ENCODE measurements at regions not wholly inside any gene's neighbourhood (a gene's known extent, or its start where the extent isn't known, plus 50 kb on each side); places are given as distances from the start of the nearest gene placed in this dataset.
A peak's percentile ranks its signal among the peaks of the same experiment; 100 is the strongest.

DNA sequence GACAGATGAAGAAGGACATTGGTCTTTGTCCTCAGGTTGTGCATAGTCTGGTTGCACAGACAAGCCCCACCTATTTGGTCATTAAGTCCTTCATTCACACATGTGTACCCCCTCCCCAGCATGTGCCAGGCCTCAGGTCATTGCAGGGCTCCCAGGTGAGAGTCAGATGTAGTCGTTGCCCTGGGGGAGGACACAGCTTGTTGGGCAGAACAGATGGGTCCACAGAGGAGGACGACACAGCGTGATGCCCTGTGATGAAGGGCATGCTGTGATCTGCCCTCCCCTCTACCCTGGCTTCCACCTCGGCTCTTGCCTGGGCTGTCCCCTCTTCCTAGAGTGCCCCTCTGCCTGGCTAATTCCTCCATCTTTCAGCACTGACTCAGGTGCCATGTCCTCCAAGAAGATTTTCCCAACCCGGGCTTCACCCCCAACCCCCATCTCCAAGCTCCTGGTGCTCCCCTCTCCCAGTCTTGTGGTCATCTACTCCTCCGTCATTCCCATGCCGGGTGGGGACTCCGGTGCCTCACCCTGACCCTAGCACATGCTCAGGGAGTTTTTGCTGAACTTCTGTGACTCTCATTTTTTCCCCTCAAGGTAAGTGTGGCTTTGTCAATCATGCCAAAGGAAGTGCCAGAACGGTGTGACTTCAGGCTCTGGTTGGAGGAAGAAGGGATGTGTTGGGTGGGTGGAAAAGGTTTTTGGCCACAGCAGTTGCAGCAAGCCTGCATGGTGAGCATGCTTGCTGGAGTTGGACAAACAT is 220.5 kb downstream of the FOXD2 start:
- Histone ChIP-seq H3K36me3 (ENCODE audit: control insufficient read depth in 4 of 4, insufficient read depth in 4 of 4, low read length in 3 of 4) (no peaks in the 10 kb centered on the region), H3K27ac (ENCODE audit: insufficient read depth in 1 of 2, low read depth in 1 of 2, low read length in 2 of 2, poor library complexity in 1 of 2, severe bottlenecking in 2 of 2) (no peak overlapping the region), H3K27me3 (replicated peaks in 2 of 5; ENCODE audit: control insufficient read depth in 4 of 5, insufficient read depth in 5 of 5, low read length in 4 of 5) (peaks cover 0 to 16% (median 0%) of the 10 kb centered on the region in 5 experiments), H3K4me1 (ENCODE audit: control extremely low read depth in 1 of 4, control insufficient read depth in 4 of 4, insufficient read depth in 4 of 4, low read length in 3 of 4) (no peaks in the 10 kb centered on the region), H3K9me3 (ENCODE audit: control extremely low read depth in 1 of 5, control insufficient read depth in 4 of 5, insufficient read depth in 2 of 5, low read depth in 1 of 5, low read length in 4 of 5) (no peaks in the 10 kb centered on the region), H3K4me3 (ENCODE audit: control insufficient read depth in 1 of 7, extremely low read depth in 1 of 7, insufficient read depth in 4 of 7, low read depth in 2 of 7, low read length in 6 of 7) (no peak overlapping the region)
- 89% methylated on average over 9 of the region's 9 CpGs for WGBS (ENCODE audit: insufficient coverage)
- DNase-seq: no peak
- CTCF ChIA-PET: no interaction called here
- POLR2A ChIA-PET: no interaction called here

GRCh38 chr1:47659146-47659545 is 221.3 kb downstream of the FOXD2 start:
- ChIA-PET POLR2A (no interaction called here), CTCF (no interaction called here)
- 100% methylated on average over 1 of the region's 6 CpGs for WGBS (ENCODE audit: insufficient coverage)
- no peak overlapping the region for H3K4me3 ChIP-seq (ENCODE audit: control insufficient read depth in 1 of 7, extremely low read depth in 1 of 7, insufficient read depth in 4 of 7, low read depth in 2 of 7, low read length in 6 of 7)
- H3K36me3 ChIP-seq (ENCODE audit: control insufficient read depth in 4 of 4, insufficient read depth in 4 of 4, low read length in 3 of 4): no peaks in the 10 kb centered on the region
- H3K27me3 ChIP-seq (replicated peaks in 2 of 5; ENCODE audit: control insufficient read depth in 4 of 5, insufficient read depth in 5 of 5, low read length in 4 of 5): peaks cover 0 to 14% (median 0%) of the 10 kb centered on the region in 5 experiments
- no peak overlapping the region for H3K27ac ChIP-seq (ENCODE audit: insufficient read depth in 1 of 2, low read depth in 1 of 2, low read length in 2 of 2, poor library complexity in 1 of 2, severe bottlenecking in 2 of 2)
- H3K4me1 ChIP-seq (ENCODE audit: control extremely low read depth in 1 of 4, control insufficient read depth in 4 of 4, insufficient read depth in 4 of 4, low read length in 3 of 4): no peaks in the 10 kb centered on the region
- DNase-seq: no peak
- no peaks in the 10 kb centered on the region for H3K9me3 ChIP-seq (ENCODE audit: control extremely low read depth in 1 of 5, control insufficient read depth in 4 of 5, insufficient read depth in 2 of 5, low read depth in 1 of 5, low read length in 4 of 5)

DNA sequence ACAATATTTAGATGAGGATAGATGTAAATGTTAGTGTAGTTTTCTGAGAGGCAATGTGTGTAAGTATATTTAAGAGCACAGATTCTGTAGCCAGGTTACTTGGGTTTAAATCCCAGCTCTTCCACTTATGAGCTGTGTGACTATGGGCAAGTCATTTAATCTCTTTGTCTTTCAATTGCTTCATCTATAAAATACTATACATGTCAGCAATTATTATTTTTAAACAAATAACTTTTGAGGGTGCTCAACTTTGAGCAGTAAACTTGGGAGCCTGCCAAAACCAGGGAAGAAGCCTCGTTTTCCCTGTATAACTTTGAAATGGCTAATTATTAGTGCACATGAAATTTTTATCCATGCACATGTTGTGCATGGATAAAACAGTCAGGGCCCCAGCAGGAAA is 222.8 kb downstream of the FOXD2 start:
- H3K4me1 ChIP-seq (ENCODE audit: control extremely low read depth in 1 of 4, control insufficient read depth in 4 of 4, insufficient read depth in 4 of 4, low read length in 3 of 4): no peaks in the 10 kb centered on the region
- WGBS (ENCODE audit: insufficient coverage): 60% methylated on average over 1 of the region's 1 CpG
- no peaks in the 10 kb centered on the region for H3K36me3 ChIP-seq (ENCODE audit: control insufficient read depth in 4 of 4, insufficient read depth in 4 of 4, low read length in 3 of 4)
- H3K27ac ChIP-seq (ENCODE audit: insufficient read depth in 1 of 2, low read depth in 1 of 2, low read length in 2 of 2, poor library complexity in 1 of 2, severe bottlenecking in 2 of 2): no peak overlapping the region
- DNase-seq: no peak
- CTCF ChIA-PET: no interaction called here
- peaks cover 0 to 15% (median 0%) of the 10 kb centered on the region in 5 experiments for H3K27me3 ChIP-seq (replicated peaks in 2 of 5; ENCODE audit: control insufficient read depth in 4 of 5, insufficient read depth in 5 of 5, low read length in 4 of 5)
- POLR2A ChIA-PET: no interaction called here
- H3K9me3 ChIP-seq (ENCODE audit: control extremely low read depth in 1 of 5, control insufficient read depth in 4 of 5, insufficient read depth in 2 of 5, low read depth in 1 of 5, low read length in 4 of 5): no peaks in the 10 kb centered on the region
- H3K4me3 ChIP-seq (ENCODE audit: control insufficient read depth in 1 of 7, extremely low read depth in 1 of 7, insufficient read depth in 4 of 7, low read depth in 2 of 7, low read length in 6 of 7): no peak overlapping the region

DNA sequence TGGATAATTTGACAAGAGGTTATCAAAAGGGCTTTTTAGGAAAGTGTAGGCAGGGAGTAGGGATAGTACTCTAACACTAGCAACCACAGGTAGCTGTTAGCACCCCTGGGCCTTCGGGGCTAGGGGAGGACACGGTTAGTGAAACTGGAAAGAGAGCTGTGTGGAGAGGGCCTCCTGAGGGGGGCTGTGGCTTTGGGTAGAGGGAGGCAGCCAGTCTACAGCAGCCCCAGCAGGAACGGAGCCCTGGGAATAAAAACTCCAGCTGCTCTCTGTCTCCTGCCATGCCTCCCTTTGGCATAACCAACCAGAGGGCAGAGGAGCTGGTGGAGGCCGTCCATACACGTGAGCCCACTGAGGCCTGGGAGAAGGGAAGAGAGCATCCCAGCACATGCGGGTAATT is 223.2 kb downstream of the FOXD2 start:
- 92% methylated on average over 6 of the region's 6 CpGs for WGBS (ENCODE audit: insufficient coverage)
- H3K36me3 ChIP-seq (ENCODE audit: control insufficient read depth in 4 of 4, insufficient read depth in 4 of 4, low read length in 3 of 4): no peaks in the 10 kb centered on the region
- no peak for DNase-seq
- no peak overlapping the region for H3K27ac ChIP-seq (ENCODE audit: insufficient read depth in 1 of 2, low read depth in 1 of 2, low read length in 2 of 2, poor library complexity in 1 of 2, severe bottlenecking in 2 of 2)
- peaks cover 0 to 15% (median 0%) of the 10 kb centered on the region in 5 experiments for H3K27me3 ChIP-seq (replicated peaks in 2 of 5; ENCODE audit: control insufficient read depth in 4 of 5, insufficient read depth in 5 of 5, low read length in 4 of 5)
- H3K4me3 ChIP-seq (ENCODE audit: control insufficient read depth in 1 of 7, extremely low read depth in 1 of 7, insufficient read depth in 4 of 7, low read depth in 2 of 7, low read length in 6 of 7): no peak overlapping the region
- ChIA-PET POLR2A (interaction anchor here (0.7 kb wide), 1 partner anchor 172 kb away, joined by 3 read pairs; no protein-coding TSS in a partner anchor), CTCF (no interaction called here)
- H3K9me3 ChIP-seq (ENCODE audit: control extremely low read depth in 1 of 5, control insufficient read depth in 4 of 5, insufficient read depth in 2 of 5, low read depth in 1 of 5, low read length in 4 of 5): no peaks in the 10 kb centered on the region
- H3K4me1 ChIP-seq (ENCODE audit: control extremely low read depth in 1 of 4, control insufficient read depth in 4 of 4, insufficient read depth in 4 of 4, low read length in 3 of 4): no peaks in the 10 kb centered on the region

- DNase-seq: no peak
Observed at GRCh38 chr1:47662068-47662467, 224.2 kb downstream of the FOXD2 start.

DNA sequence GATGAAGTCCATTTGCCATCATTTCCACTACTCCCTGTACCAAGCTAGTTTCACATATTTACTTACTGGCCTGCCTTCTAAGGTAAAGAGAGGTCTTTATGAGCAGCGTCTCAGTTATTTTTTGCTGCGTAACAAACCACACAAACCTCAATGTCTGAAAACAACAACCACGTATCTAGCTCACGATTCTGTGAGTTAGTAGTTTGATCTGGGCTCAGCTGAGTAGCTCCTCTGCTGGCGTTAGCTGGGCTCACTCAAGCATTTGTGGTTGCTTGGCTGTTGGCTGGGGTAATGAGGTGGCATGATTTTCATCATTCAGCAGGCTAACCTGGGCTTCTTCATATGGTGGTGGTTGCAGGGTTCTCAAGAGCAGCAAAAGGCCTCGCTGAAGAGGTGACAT is 225.4 kb downstream of the FOXD2 start:
- Histone ChIP-seq H3K27ac (ENCODE audit: insufficient read depth in 1 of 2, low read depth in 1 of 2, low read length in 2 of 2, poor library complexity in 1 of 2, severe bottlenecking in 2 of 2) (no peak overlapping the region), H3K4me3 (ENCODE audit: control insufficient read depth in 1 of 7, extremely low read depth in 1 of 7, insufficient read depth in 4 of 7, low read depth in 2 of 7, low read length in 6 of 7) (no peak overlapping the region), H3K9me3 (ENCODE audit: control extremely low read depth in 1 of 5, control insufficient read depth in 4 of 5, insufficient read depth in 2 of 5, low read depth in 1 of 5, low read length in 4 of 5) (no peaks in the 10 kb centered on the region), H3K4me1 (ENCODE audit: control extremely low read depth in 1 of 4, control insufficient read depth in 4 of 4, insufficient read depth in 4 of 4, low read length in 3 of 4) (no peaks in the 10 kb centered on the region), H3K36me3 (ENCODE audit: control insufficient read depth in 4 of 4, insufficient read depth in 4 of 4, low read length in 3 of 4) (no peaks in the 10 kb centered on the region), H3K27me3 (replicated peaks in 2 of 5; ENCODE audit: control insufficient read depth in 4 of 5, insufficient read depth in 5 of 5, low read length in 4 of 5) (peaks cover 0 to 13% (median 0%) of the 10 kb centered on the region in 5 experiments)
- peak in 1 of 3 donors; percentile 10 for DNase-seq
- ChIA-PET CTCF (no interaction called here), POLR2A (no interaction called here)
- 81% methylated on average over 4 of the region's 6 CpGs for WGBS (ENCODE audit: insufficient coverage)

More at GRCh38 chr1:47662068-47662467, 224.2 kb downstream of the FOXD2 start:
- 100% methylated on average over 1 of the region's 3 CpGs for WGBS (ENCODE audit: insufficient coverage)
- H3K27me3 ChIP-seq (replicated peaks in 2 of 5; ENCODE audit: control insufficient read depth in 4 of 5, insufficient read depth in 5 of 5, low read length in 4 of 5): peaks cover 0 to 15% (median 0%) of the 10 kb centered on the region in 5 experiments
- no peak overlapping the region for H3K27ac ChIP-seq (ENCODE audit: insufficient read depth in 1 of 2, low read depth in 1 of 2, low read length in 2 of 2, poor library complexity in 1 of 2, severe bottlenecking in 2 of 2)
- ChIA-PET POLR2A (no interaction called here), CTCF (interaction anchor here (0.7 kb wide), 1 partner anchor 18 kb away, joined by 4 read pairs; no protein-coding TSS in a partner anchor)
- no peak overlapping the region for H3K4me3 ChIP-seq (ENCODE audit: control insufficient read depth in 1 of 7, extremely low read depth in 1 of 7, insufficient read depth in 4 of 7, low read depth in 2 of 7, low read length in 6 of 7)
- H3K4me1 ChIP-seq (ENCODE audit: control extremely low read depth in 1 of 4, control insufficient read depth in 4 of 4, insufficient read depth in 4 of 4, low read length in 3 of 4): no peaks in the 10 kb centered on the region
- no peaks in the 10 kb centered on the region for H3K9me3 ChIP-seq (ENCODE audit: control extremely low read depth in 1 of 5, control insufficient read depth in 4 of 5, insufficient read depth in 2 of 5, low read depth in 1 of 5, low read length in 4 of 5)
- H3K36me3 ChIP-seq (ENCODE audit: control insufficient read depth in 4 of 4, insufficient read depth in 4 of 4, low read length in 3 of 4): no peaks in the 10 kb centered on the region

GRCh38 chr1:47664356-47664755 is 226.5 kb downstream of the FOXD2 start:
- POLR2A ChIA-PET: no interaction called here
- Histone ChIP-seq H3K4me1 (ENCODE audit: control extremely low read depth in 1 of 4, control insufficient read depth in 4 of 4, insufficient read depth in 4 of 4, low read length in 3 of 4) (no peaks in the 10 kb centered on the region), H3K36me3 (ENCODE audit: control insufficient read depth in 4 of 4, insufficient read depth in 4 of 4, low read length in 3 of 4) (no peaks in the 10 kb centered on the region), H3K27ac (ENCODE audit: insufficient read depth in 1 of 2, low read depth in 1 of 2, low read length in 2 of 2, poor library complexity in 1 of 2, severe bottlenecking in 2 of 2) (no peak overlapping the region), H3K27me3 (replicated peaks in 2 of 5; ENCODE audit: control insufficient read depth in 4 of 5, insufficient read depth in 5 of 5, low read length in 4 of 5) (peaks cover 0 to 4% (median 0%) of the 10 kb centered on the region in 5 experiments), H3K4me3 (ENCODE audit: control insufficient read depth in 1 of 7, extremely low read depth in 1 of 7, insufficient read depth in 4 of 7, low read depth in 2 of 7, low read length in 6 of 7) (no peak overlapping the region), H3K9me3 (ENCODE audit: control extremely low read depth in 1 of 5, control insufficient read depth in 4 of 5, insufficient read depth in 2 of 5, low read depth in 1 of 5, low read length in 4 of 5) (no peaks in the 10 kb centered on the region)
- CTCF ChIA-PET: no interaction called here
- DNase-seq: no peak
- 97% methylated on average over 4 of the region's 4 CpGs for WGBS (ENCODE audit: insufficient coverage)
